Epidermal melanocyte (primary cell): ENCODE measurements at regions not wholly inside any gene's neighbourhood (a gene's known extent, or its start where the extent isn't known, plus 50 kb on each side); places are given as distances from the start of the nearest gene placed in this dataset.
"Not testable (repeated sequence)": the region's sequence is repeated elsewhere in the genome, so short reads cannot be mapped to it uniquely, and the experiment has no call there.

Experiments
- DNase-seq: peaks from one replicate; pipeline ENCODE4 v3.0.0; 2011; ENCODE audit warnings: low spot score; ENCODE audit not compliant: insufficient read length

DNA sequence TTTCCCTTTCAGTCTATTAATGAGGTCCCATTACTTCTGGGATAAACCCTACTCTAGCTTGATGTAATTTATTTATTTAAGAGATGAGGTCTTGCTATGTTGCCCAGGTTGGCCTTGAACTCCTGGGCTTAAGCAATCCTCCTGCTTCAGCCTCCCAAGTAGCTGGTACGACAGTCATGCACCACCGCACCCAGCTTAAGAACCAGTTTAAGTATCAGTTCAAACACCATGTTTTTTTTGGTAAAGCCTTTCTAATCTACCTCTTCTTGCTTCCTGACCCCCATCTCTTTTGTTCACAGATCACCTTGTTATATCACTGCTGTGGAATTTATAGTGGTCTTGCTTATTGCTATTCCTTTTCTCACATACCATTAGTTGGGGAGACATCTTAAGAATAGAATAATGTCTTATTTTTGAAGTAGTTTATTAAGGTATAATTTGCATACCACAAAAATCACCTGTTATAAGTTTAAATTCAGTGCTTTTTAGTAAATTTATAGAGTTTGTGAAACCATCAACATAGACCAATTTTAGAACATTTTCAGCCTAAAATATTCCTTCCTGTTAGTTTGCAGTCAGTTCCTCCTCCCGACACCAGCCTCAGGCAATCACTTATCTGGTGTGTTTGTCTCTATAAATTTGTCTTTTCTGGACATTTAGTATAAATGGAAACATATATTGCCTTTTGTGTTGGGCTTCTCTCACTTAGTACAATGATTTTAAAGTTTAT is 257.9 kb downstream of the PDCD6IP start:
- no peak for DNase-seq

GRCh38 chr3:34056951-34057390 is 258.5 kb downstream of the PDCD6IP start:
- DNase-seq, result no peak

DNA sequence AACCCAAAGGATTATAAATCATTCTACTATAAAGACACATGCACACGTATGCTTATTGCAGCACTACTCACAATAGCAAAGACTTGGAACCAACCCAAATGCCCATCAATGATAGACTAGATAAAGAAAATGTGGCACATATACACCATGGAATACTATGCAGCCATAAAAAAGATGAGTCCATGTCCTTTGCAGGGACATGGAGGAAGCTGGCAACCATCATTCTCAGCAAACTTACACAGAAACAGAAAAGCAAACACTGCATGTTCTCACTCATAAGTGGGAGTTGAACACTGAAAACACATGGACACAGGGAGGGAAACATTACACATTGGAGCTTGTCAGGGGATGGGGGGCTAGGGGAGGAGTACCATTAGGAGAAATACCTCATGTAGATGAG is 262.6 kb downstream of the PDCD6IP start:
- DNase-seq, result not testable (repeated sequence)

- DNase-seq, result no peak
These were observed 267.5 kb downstream of the PDCD6IP start for GRCh38 chr3:34065901-34066300.

DNA sequence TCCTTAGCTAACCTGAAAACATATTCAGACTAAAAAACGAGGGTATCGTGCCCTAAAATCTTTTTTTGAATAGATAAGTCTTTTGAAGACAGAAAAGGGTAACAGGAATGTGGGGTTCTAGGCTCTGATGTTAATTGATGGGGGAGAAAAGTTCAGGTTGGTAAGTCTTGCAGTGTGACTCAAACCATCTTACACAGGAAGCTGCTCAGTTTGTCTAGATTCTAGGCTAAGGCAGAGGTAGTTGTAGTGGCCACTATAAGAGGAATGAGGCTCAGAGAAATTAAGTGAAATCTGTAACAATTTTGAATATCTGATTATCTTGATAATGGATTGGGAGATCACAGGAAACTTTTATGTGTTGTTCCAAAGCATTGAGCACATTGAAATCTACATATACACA is 267.9 kb downstream of the PDCD6IP start:
- no peak for DNase-seq

GRCh38 chr3:34066999-34067398 is 268.6 kb downstream of the PDCD6IP start:
- no peak for DNase-seq

GRCh38 chr3:34067536-34068051 is 269.2 kb downstream of the PDCD6IP start:
- no peak for DNase-seq

DNA sequence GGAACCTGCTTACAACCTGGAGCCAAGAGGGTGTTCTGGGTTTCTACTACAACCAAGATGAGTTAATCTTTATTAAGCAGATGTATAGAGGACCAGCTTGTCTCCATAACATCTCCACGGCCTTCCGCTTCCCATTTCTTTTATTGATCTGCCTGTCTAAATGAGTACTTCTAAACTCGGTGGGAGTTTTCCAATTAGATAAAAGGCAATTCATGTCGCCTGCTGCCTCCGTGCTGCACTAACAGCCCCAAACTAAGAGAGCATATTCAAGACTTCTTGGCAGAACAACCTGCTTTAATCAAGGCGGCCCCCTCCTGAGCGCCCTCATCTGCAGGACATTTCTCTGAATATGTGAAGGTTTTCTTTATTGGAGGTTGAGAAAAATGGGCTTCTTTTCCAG is 270.1 kb downstream of the PDCD6IP start:
- DNase-seq, result no peak

- no peak for DNase-seq
These were observed 272.6 kb downstream of the PDCD6IP start for GRCh38 chr3:34070831-34071585.

- DNase-seq, result no peak
These were observed 273.9 kb downstream of the PDCD6IP start for GRCh38 chr3:34072297-34072696.

DNA sequence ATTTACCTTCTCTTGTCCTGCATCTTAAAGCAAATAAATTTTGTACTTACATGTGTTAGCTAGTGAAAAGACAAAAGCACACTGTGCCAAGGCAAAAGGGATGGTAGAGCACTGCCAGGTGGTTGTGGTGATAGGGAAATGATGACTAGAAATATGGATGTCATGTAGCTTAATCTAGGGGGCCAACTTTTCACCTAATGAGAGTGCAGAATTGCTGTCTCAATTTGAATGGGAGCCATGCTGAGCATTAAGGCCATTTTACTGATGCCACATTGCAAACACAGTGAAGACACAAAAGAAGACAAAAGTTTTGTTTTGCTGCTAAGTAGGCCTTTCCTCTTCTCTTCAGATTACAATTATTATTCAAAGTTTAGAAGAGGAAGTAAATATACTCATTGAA is 274.7 kb downstream of the PDCD6IP start:
- DNase-seq, result no peak

- DNase-seq, result no peak
These were observed 275.5 kb downstream of the PDCD6IP start for GRCh38 chr3:34073961-34074360.

GRCh38 chr3:34075975-34076374 is 277.5 kb downstream of the PDCD6IP start:
- DNase-seq, result no peak

- DNase-seq, result no peak
These were observed 279.2 kb downstream of the PDCD6IP start for GRCh38 chr3:34077417-34078195.

- DNase-seq, result no peak
These were observed 280.0 kb downstream of the PDCD6IP start for GRCh38 chr3:34078418-34078817.

GRCh38 chr3:34079849-34080248 is 281.4 kb downstream of the PDCD6IP start:
- not testable (repeated sequence) for DNase-seq

DNA sequence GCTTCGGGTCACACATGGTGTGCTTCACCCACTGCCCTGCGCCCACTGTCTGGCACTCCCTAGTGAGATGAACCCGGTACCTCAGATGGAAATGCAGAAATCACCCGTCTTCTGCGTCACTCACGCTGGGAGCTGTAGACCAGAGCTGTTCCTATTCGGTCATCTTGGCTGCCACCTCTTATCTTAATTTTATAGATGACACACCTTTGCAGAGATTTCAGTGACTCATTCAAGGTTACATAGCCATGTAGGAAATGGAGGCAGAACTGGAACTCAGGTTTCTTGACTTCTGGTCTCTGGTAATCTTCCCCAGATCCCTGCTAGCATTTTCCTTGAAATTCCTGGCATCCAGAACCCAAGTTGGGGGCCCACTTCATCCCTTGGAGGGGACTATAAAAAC is 291.9 kb downstream of the PDCD6IP start:
- DNase-seq, result not testable (repeated sequence)

DNA sequence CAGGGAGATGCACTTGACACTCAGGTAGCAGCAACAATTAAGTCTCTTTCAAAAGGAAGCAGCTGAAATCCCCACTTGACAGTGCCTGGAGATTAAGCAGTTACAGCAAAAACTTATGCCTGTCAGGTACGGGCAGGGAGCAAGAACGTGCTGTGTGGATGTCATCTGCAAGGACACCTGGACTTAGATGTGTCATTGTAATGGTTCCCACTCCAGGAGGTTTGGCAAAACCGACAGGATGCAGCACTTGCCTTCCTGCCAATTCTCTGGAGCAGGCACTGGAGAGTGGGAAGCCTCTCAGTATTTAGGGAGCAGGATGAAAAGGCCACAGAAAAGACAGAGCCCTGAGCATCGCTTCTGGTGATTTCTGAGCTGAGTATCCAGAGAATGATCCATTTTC is 292.4 kb downstream of the PDCD6IP start:
- DNase-seq, result no peak

- not testable (repeated sequence) for DNase-seq
These were observed 295.9 kb downstream of the PDCD6IP start for GRCh38 chr3:34094280-34094679.

DNA sequence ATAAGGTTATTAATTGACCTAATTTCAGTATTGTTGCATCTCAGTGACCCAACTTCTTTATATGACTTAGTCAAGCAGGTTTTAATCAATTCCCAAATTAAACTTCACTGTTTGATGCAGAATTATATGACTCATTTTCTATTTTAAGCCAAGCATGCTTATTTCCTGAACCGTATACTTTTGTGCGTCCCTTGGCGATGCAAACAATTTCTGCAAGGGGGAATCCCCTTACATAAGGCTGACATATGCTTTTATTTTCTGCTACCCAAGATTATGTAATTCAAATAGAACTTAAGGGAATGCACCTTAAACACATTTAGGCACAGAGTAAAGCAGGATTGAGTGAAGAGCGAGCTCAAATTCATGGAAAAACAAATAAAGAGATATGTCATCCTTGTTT is 303.9 kb downstream of the PDCD6IP start:
- DNase-seq, result no peak

DNA sequence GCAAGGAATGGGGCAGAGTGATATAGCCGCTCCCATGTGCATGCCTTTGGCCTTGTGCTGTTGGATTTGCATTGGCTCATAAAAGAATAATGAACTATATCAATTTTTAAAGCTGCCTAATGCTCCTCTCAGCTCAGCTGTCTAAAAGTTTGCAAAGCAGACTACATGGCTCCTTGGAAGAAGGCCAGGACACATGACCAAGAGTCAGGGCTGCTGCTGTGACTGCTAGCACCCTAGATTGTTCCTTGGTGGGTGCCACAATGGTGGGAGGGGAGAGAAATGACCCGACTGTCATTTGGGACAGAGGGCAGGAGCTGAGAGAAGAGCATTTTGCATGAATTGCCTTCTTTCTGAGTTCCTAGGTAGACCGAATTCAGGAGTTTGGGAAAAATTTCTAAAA is 307.9 kb downstream of the PDCD6IP start:
- no peak for DNase-seq

DNA sequence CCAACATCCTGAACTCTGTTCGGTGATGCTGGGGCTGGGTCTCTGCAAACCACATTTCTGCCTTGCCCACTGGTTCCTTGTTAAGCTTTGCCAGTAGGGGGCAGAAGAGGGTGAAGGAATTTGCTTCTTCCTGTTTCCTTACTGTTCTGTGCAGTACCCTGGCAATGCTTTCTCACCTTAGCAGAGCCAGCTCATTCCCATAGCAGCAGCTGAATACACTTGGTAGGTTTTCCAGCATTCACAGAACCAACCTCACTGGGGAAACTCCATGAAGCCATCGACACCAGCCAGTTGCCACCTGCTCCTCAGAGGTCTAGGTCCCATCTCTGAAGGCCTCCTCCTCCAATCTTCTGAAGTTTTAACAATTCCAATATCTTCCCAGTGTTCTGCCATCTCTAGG is 308.4 kb downstream of the PDCD6IP start:
- no peak for DNase-seq
